ENCODE measurements at regions not wholly inside any gene's neighbourhood (a gene's known extent, or its start where the extent isn't known, plus 50 kb on each side); places are given as distances from the start of the nearest gene placed in this dataset.

GRCh38 chr6:44038543-44039065 is 88.6 kb downstream of the MRPL14 start:
- TF ChIP-seq CTCF (IDR thresholded peaks at IDR 0.05) (no peak), POLR2A (IDR thresholded peaks at IDR 0.05) (no peak)
